IMR-90 (cell line): ENCODE measurements at regions not wholly inside any gene's neighbourhood (a gene's known extent, or its start where the extent isn't known, plus 50 kb on each side); places are given as distances from the start of the nearest gene placed in this dataset.

Experiments used
- ATAC-seq: fragments of 200-7000 bp; cut with Tn5 transposase; 2 replicates; pipeline ENCODE4 v1.9.1; 2020; ENCODE audit warnings: low read depth, mild to moderate bottlenecking, moderate library complexity
- BruUV-seq: library from RNA; stranded (reverse); fragments of 400-500 nt; replicated peaks from 2 replicates; lab custom pipeline; 2021; lab: Mats Ljungman, UMichigan
- CTCF ChIA-PET: fragments of 300-600 bp; formaldehyde crosslinking; extraction: SDS; loops from one replicate; lab custom pipeline; 2021; ENCODE audit warnings: antibody characterized with exemption; lab: Yijun Ruan, JAX
- POLR2A ChIA-PET: fragments of 300-600 bp; sonication (Branson Sonifier 250); formaldehyde crosslinking; loops from one replicate; lab custom pipeline; 2022; ENCODE audit warnings: antibody characterized with exemption; ENCODE audit not compliant: unreplicated experiment; lab: Charles Lee
- DNase-seq: peaks from one replicate; pipeline ENCODE4 v3.0.0; 2013
- H2AFZ ChIP-seq: replicated peaks from 2 replicates; pipeline ENCODE3; 2013; ENCODE audit warnings: low read length, mild to moderate bottlenecking; ENCODE audit not compliant: poor library complexity
- H2AK5ac ChIP-seq: 2 replicates; pipeline ENCODE4 v1.6.1; 2013; ENCODE audit warnings: low read depth, low read length, inconsistent platforms
- H2AK9ac ChIP-seq: replicated peaks from 2 replicates; pipeline ENCODE3; 2013; ENCODE audit warnings: mild to moderate bottlenecking, low read depth, low read length, moderate library complexity; ENCODE audit not compliant: poor library complexity
- H2BK120ac ChIP-seq: 2 replicates; pipeline ENCODE4 v1.6.1; 2013; ENCODE audit warnings: low read depth, low read length, inconsistent platforms
- H2BK15ac ChIP-seq: 3 replicates; pipeline ENCODE4 v1.6.1; 2013; ENCODE audit warnings: low read depth, low read length, inconsistent platforms
- H2BK20ac ChIP-seq: 2 replicates; pipeline ENCODE4 v1.6.1; 2013; ENCODE audit warnings: low read depth, mild to moderate bottlenecking, inconsistent platforms, low read length, moderate library complexity
- H2BK5ac ChIP-seq: 2 replicates; pipeline ENCODE4 v1.6.1; 2013; ENCODE audit warnings: mild to moderate bottlenecking, low read depth, low read length, inconsistent platforms; ENCODE audit not compliant: poor library complexity, severe bottlenecking
- H3K14ac ChIP-seq: replicated peaks from 2 replicates; pipeline ENCODE4 v1.6.1; 2013; ENCODE audit warnings: low read depth, low read length, inconsistent platforms
- H3K18ac ChIP-seq: 2 replicates; pipeline ENCODE4 v1.6.1; 2013; ENCODE audit warnings: low read depth, low read length, control low read depth
- H3K23ac ChIP-seq: 2 replicates; pipeline ENCODE4 v1.6.1; 2013; ENCODE audit warnings: low read depth, low read length, inconsistent platforms
- H3K27ac ChIP-seq: 2 replicates; pipeline ENCODE4 v1.5.1; 2013; ENCODE audit warnings: mild to moderate bottlenecking, control low read depth, low read length; ENCODE audit not compliant: insufficient read depth
- H3K27me3 ChIP-seq: 2 replicates; pipeline ENCODE4 v1.6.1; 2013; ENCODE audit warnings: low read length; ENCODE audit not compliant: control insufficient read depth, insufficient read depth
- H3K36me3 ChIP-seq: 2 replicates; pipeline ENCODE4 v1.6.1; 2013; ENCODE audit warnings: low read length, mixed read lengths; ENCODE audit not compliant: control insufficient read depth, insufficient read depth
- H3K4ac ChIP-seq: 2 replicates; pipeline ENCODE4 v1.6.1; 2013; ENCODE audit warnings: low read depth, low read length, inconsistent platforms
- H3K4me1 ChIP-seq: 2 replicates; pipeline ENCODE4 v1.6.1; 2013; ENCODE audit warnings: low read length, mixed read lengths; ENCODE audit not compliant: control insufficient read depth, insufficient read depth
- H3K4me2 ChIP-seq: 2 replicates; pipeline ENCODE4 v1.6.1; 2013; ENCODE audit warnings: low read depth, mild to moderate bottlenecking, control low read depth, low read length, moderate library complexity
- H3K4me3 ChIP-seq: 2 replicates; pipeline ENCODE4 v1.5.1; 2013; ENCODE audit warnings: low read depth, mild to moderate bottlenecking, control low read depth, low read length, moderate library complexity; ENCODE audit not compliant: insufficient read depth
- H3K56ac ChIP-seq: 2 replicates; pipeline ENCODE4 v1.6.1; 2013; ENCODE audit warnings: low read length, inconsistent platforms; ENCODE audit not compliant: insufficient read depth; ENCODE audit errors: extremely low read depth
- H3K79me1 ChIP-seq, 2 experiments: 2 replicates each; pipeline ENCODE4 v1.6.1; 2013; ENCODE audit warnings: low read length in 2 of 2, inconsistent platforms in 1 of 2, low read depth in 1 of 2
- H3K9ac ChIP-seq: 2 replicates; pipeline ENCODE4 v1.6.1; 2013; ENCODE audit warnings: low read depth, low read length, control low read depth
- H3K9me1 ChIP-seq: 2 replicates; pipeline ENCODE4 v1.6.1; 2013; ENCODE audit warnings: low read length, inconsistent platforms; ENCODE audit not compliant: insufficient read depth
- H3K9me3 ChIP-seq: 2 replicates; pipeline ENCODE4 v1.6.1; 2013; ENCODE audit warnings: low read length; ENCODE audit not compliant: control insufficient read depth, insufficient read depth
- H4K20me1 ChIP-seq: 2 replicates; pipeline ENCODE4 v1.6.1; 2013; ENCODE audit warnings: low read length, inconsistent platforms; ENCODE audit not compliant: insufficient read depth
- H4K5ac ChIP-seq: 2 replicates; pipeline ENCODE4 v1.6.1; 2013; ENCODE audit warnings: mild to moderate bottlenecking, low read depth, low read length, control low read depth
- H4K8ac ChIP-seq, 2 experiments: 2 replicates each; pipeline ENCODE4 v1.6.1; 2013; ENCODE audit warnings: low read depth in 2 of 2, low read length in 2 of 2, control low read depth in 1 of 2, inconsistent platforms in 1 of 2
- H4K91ac ChIP-seq: 2 replicates; pipeline ENCODE4 v1.6.1; 2013; ENCODE audit warnings: low read depth, low read length, inconsistent platforms; ENCODE audit not compliant: insufficient read depth
- BHLHE40 ChIP-seq: fragments of 150-350 bp; IDR thresholded peaks from 2 replicates; pipeline ENCODE4 v1.6.1; 2016; ENCODE audit warnings: mild to moderate bottlenecking, low read depth, low read length
- CEBPB ChIP-seq: IDR thresholded peaks from 2 replicates; pipeline ENCODE4 v1.6.1; 2012; ENCODE audit warnings: low read depth, low read length, improper control_type of control experiment
- CHD1 ChIP-seq: IDR thresholded peaks from 2 replicates; pipeline ENCODE4 v1.6.1; 2012; ENCODE audit warnings: low read depth, low read length, improper control_type of control experiment
- FOS ChIP-seq: fragments of 150-350 bp; IDR thresholded peaks from 2 replicates; pipeline ENCODE4 v1.6.1; 2016; ENCODE audit warnings: low read depth, low read length
- MAFK ChIP-seq: IDR thresholded peaks from 2 replicates; pipeline ENCODE4 v1.6.1; 2012; ENCODE audit warnings: low read depth, low read length, improper control_type of control experiment
- MAZ ChIP-seq: IDR thresholded peaks from 2 replicates; pipeline ENCODE4 v1.6.1; 2012; ENCODE audit warnings: low read depth, mild to moderate bottlenecking, low read length, improper control_type of control experiment, moderate library complexity, borderline replicate concordance
- MXI1 ChIP-seq: IDR thresholded peaks from 2 replicates; pipeline ENCODE4 v1.6.1; 2012; ENCODE audit warnings: low read depth, mild to moderate bottlenecking, low read length, moderate library complexity, borderline replicate concordance
- NFE2L2 ChIP-seq: fragments of 150-350 bp; IDR thresholded peaks from 2 replicates; pipeline ENCODE4 v1.6.1; 2016; ENCODE audit warnings: low read depth, mild to moderate bottlenecking, low read length
- POLR2A ChIP-seq: IDR thresholded peaks from 2 replicates; pipeline ENCODE4 v1.6.1; 2012; ENCODE audit warnings: mild to moderate bottlenecking, low read depth, low read length
- RCOR1 ChIP-seq: IDR thresholded peaks from 2 replicates; pipeline ENCODE4 v1.6.1; 2012; ENCODE audit warnings: mild to moderate bottlenecking, low read length, improper control_type of control experiment; ENCODE audit not compliant: insufficient replicate concordance
- RFX5 ChIP-seq: IDR thresholded peaks from 2 replicates; pipeline ENCODE4 v1.8.0; 2012; ENCODE audit warnings: low read depth, mild to moderate bottlenecking, low read length, moderate library complexity
- SMC3 ChIP-seq: fragments of 150-350 bp; IDR thresholded peaks from 2 replicates; pipeline ENCODE4 v1.6.1; 2016; ENCODE audit warnings: low read depth, mild to moderate bottlenecking, antibody characterized with exemption, low read length, moderate library complexity
- dilution Hi-C: fragments of 300-500 bp; cut with HindIII; formaldehyde crosslinking; loops from one replicate; pipeline ENCODE4 v1.14.3; 2018; ENCODE audit warnings: low sequenced_read_pairs; ENCODE audit not compliant: unreplicated experiment
- in situ Hi-C: fragments of 300-500 bp; cut with MboI; formaldehyde crosslinking; loops from 3 replicates; pipeline ENCODE4 v1.14.3; 2019; ENCODE audit warnings: low sequenced_read_pairs, inconsistent platforms, mixed read lengths
- intact Hi-C: fragments of 100-400 bp; cut with micrococcal nuclease; formaldehyde crosslinking; loops from 2 replicates; pipeline ENCODE4 v1.10.0; 2022
- TF ChIP-seq, protein P1 (sequence below): fragments of 150-350 bp; IDR thresholded peaks from 2 replicates; pipeline ENCODE4 v1.6.1; 2016; ENCODE audit warnings: low read depth, mild to moderate bottlenecking, low read length, moderate library complexity, borderline replicate concordance
- TF ChIP-seq, protein P2 (sequence below): conservative IDR thresholded peaks from 2 replicates; pipeline ENCODE4 v1.5.1; 2012; ENCODE audit warnings: mild to moderate bottlenecking, low read depth, low read length, improper control_type of control experiment

DNA sequence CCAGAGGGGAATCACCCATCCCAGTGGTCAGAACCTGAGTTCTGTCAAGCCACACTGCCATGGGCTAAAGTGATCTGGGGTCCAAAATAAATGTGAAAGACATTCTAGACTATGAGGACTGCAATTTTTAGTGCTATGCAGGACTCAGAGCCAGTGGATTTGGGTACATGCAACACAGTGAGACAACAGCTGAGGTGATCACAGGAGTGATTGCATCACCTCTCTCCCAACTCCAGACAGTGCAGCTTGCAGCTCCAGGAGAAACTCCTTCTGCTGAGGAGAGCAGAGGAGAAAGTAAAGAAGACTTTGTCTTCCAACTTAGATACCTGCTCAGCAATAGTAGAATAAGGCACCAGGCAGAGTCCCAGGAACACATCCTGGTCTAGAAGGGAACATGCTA lies 682.0 kb upstream of the POT1 start:
- dilution Hi-C loops, result no loop called here
- no peaks in the 10 kb centered on the region for H4K20me1 ChIP-seq
- no peak overlapping the region for H3K56ac ChIP-seq
- H2AFZ ChIP-seq, result no peak overlapping the region
- no peaks in the 10 kb centered on the region for H3K79me1 ChIP-seq
- H2AK5ac ChIP-seq, result no peak overlapping the region
- no peak overlapping the region for H3K4ac ChIP-seq
- H3K18ac ChIP-seq, result no peak overlapping the region
- H3K9me3 ChIP-seq, result peaks cover 10% of the 10 kb centered on the region
- no peak overlapping the region for H3K27ac ChIP-seq
- no peaks in the 10 kb centered on the region for H3K27me3 ChIP-seq
- ATAC-seq, result no peak
- ChIA-PET POLR2A (no interaction called here), CTCF (no interaction called here)
- no peak overlapping the region for H3K4me2 ChIP-seq
- H2BK120ac ChIP-seq, result no peak overlapping the region
- H3K14ac ChIP-seq, result no peak overlapping the region
- no peak overlapping the region for H3K23ac ChIP-seq
- no peak overlapping the region for H3K4me3 ChIP-seq
- H2AK9ac ChIP-seq, result no peak overlapping the region
- H2BK20ac ChIP-seq, result no peak overlapping the region
- DNase-seq, result no peak
- no peak overlapping the region for H2BK15ac ChIP-seq
- H3K9me1 ChIP-seq, result no peaks in the 10 kb centered on the region
- no peaks in the 10 kb centered on the region for H3K36me3 ChIP-seq
- H3K4me1 ChIP-seq, result no peaks in the 10 kb centered on the region
- no peak overlapping the region for H3K9ac ChIP-seq
- in situ Hi-C loops, result no loop called here
- intact Hi-C loops, result no loop called here
- BruUV-seq, result no TSS peak
- H2BK5ac ChIP-seq, result no peak overlapping the region
- H4K5ac ChIP-seq, result no peak overlapping the region
- no peak overlapping the region for H4K91ac ChIP-seq
- TF ChIP-seq FOS, result no peak
- TF ChIP-seq, protein P1, sequence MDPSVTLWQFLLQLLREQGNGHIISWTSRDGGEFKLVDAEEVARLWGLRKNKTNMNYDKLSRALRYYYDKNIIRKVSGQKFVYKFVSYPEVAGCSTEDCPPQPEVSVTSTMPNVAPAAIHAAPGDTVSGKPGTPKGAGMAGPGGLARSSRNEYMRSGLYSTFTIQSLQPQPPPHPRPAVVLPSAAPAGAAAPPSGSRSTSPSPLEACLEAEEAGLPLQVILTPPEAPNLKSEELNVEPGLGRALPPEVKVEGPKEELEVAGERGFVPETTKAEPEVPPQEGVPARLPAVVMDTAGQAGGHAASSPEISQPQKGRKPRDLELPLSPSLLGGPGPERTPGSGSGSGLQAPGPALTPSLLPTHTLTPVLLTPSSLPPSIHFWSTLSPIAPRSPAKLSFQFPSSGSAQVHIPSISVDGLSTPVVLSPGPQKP, result no peak
- no peak for TF ChIP-seq MXI1
- TF ChIP-seq, protein P2, sequence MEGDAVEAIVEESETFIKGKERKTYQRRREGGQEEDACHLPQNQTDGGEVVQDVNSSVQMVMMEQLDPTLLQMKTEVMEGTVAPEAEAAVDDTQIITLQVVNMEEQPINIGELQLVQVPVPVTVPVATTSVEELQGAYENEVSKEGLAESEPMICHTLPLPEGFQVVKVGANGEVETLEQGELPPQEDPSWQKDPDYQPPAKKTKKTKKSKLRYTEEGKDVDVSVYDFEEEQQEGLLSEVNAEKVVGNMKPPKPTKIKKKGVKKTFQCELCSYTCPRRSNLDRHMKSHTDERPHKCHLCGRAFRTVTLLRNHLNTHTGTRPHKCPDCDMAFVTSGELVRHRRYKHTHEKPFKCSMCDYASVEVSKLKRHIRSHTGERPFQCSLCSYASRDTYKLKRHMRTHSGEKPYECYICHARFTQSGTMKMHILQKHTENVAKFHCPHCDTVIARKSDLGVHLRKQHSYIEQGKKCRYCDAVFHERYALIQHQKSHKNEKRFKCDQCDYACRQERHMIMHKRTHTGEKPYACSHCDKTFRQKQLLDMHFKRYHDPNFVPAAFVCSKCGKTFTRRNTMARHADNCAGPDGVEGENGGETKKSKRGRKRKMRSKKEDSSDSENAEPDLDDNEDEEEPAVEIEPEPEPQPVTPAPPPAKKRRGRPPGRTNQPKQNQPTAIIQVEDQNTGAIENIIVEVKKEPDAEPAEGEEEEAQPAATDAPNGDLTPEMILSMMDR, result no peak
- no peak for TF ChIP-seq RCOR1
- no peak for TF ChIP-seq CEBPB
- TF ChIP-seq SMC3, result no peak
- TF ChIP-seq RFX5, result no peak
- TF ChIP-seq POLR2A, result no peak
- TF ChIP-seq BHLHE40, result no peak
- TF ChIP-seq MAZ, result no peak
- no peak for TF ChIP-seq CHD1
- TF ChIP-seq MAFK, result no peak
- TF ChIP-seq NFE2L2, result no peak
- no peak overlapping the region for H4K8ac ChIP-seq
